HK-2 (cell line): ENCODE measurements at regions not wholly inside any gene's neighbourhood (a gene's known extent, or its start where the extent isn't known, plus 50 kb on each side); places are given as distances from the start of the nearest gene placed in this dataset.
A peak's percentile ranks its signal among the peaks of the same experiment; 100 is the strongest.
"Not testable (repeated sequence)": the region's sequence is repeated elsewhere in the genome, so short reads cannot be mapped to it uniquely, and the experiment has no call there.

Experiments used
- DNase-seq: peaks from one replicate; pipeline ENCODE4 v3.0.0-alpha.2; 2018; ENCODE audit not compliant: unreplicated experiment

GRCh38 chr9:22986556-22986955, 539.9 kb downstream of the DMRTA1 start:
- DNase-seq = no peak

- DNase-seq = no peak
Measured at GRCh38 chr9:22990349-22990748, 543.7 kb downstream of the DMRTA1 start.

- no peak for DNase-seq
Measured at GRCh38 chr9:22992780-22993179, 546.2 kb downstream of the DMRTA1 start.

- no peak for DNase-seq
Measured at GRCh38 chr9:22997923-22998322, 551.3 kb downstream of the DMRTA1 start.

GRCh38 chr9:23005156-23005555, 558.5 kb downstream of the DMRTA1 start:
- no peak for DNase-seq

- DNase-seq = no peak
Measured at GRCh38 chr9:23006127-23006526, 559.5 kb downstream of the DMRTA1 start.

GRCh38 chr9:23011669-23012068, 565.0 kb downstream of the DMRTA1 start:
- DNase-seq = no peak

GRCh38 chr9:23015557-23015956, 568.9 kb downstream of the DMRTA1 start:
- DNase-seq = no peak

GRCh38 chr9:23036416-23036815, 589.8 kb downstream of the DMRTA1 start:
- no peak for DNase-seq

GRCh38 chr9:23039402-23039801, 592.8 kb downstream of the DMRTA1 start:
- DNase-seq = no peak

GRCh38 chr9:23041466-23041865, 594.8 kb downstream of the DMRTA1 start:
- no peak for DNase-seq

GRCh38 chr9:23044549-23044948, 597.9 kb downstream of the DMRTA1 start:
- DNase-seq = no peak

GRCh38 chr9:23046026-23046425, 599.4 kb downstream of the DMRTA1 start:
- not testable (repeated sequence) for DNase-seq

- DNase-seq = no peak
Measured at GRCh38 chr9:23050548-23050947, 603.9 kb downstream of the DMRTA1 start.

GRCh38 chr9:23073136-23073535, 626.5 kb downstream of the DMRTA1 start:
- DNase-seq = no peak

GRCh38 chr9:23079798-23080197, 633.2 kb downstream of the DMRTA1 start:
- no peak for DNase-seq

- DNase-seq = no peak
Measured at GRCh38 chr9:23081377-23081776, 634.8 kb downstream of the DMRTA1 start.

GRCh38 chr9:23088932-23089364, 642.3 kb downstream of the DMRTA1 start:
- DNase-seq = no peak

- DNase-seq = peak; percentile 11
Measured at GRCh38 chr9:23117616-23118015, 671.0 kb downstream of the DMRTA1 start.

GRCh38 chr9:23120630-23121029, 674.0 kb downstream of the DMRTA1 start:
- DNase-seq = no peak

- DNase-seq = no peak
Measured at GRCh38 chr9:23123048-23123632, 676.5 kb downstream of the DMRTA1 start.

GRCh38 chr9:23145467-23145866, 680.6 kb downstream of the ELAVL2 start:
- no peak for DNase-seq

GRCh38 chr9:23153058-23153457, 673.0 kb downstream of the ELAVL2 start:
- no peak for DNase-seq

- no peak for DNase-seq
Measured at GRCh38 chr9:23160491-23160890, 665.5 kb downstream of the ELAVL2 start.
